ENCODE measurements at regions not wholly inside any gene's neighbourhood (a gene's known extent, or its start where the extent isn't known, plus 50 kb on each side); places are given as distances from the start of the nearest gene placed in this dataset.
A peak's percentile ranks its signal among the peaks of the same experiment; 100 is the strongest.

- H3K9me3 ChIP-seq, result no peaks in the 10 kb centered on the region
- DNase-seq, result no peak
- peaks cover 12% of the 10 kb centered on the region for H3K27me3 ChIP-seq (ENCODE audit: low read depth)
- intact Hi-C loops (cut with DNase I), result no loop called here
- H3K27ac ChIP-seq, result no peak overlapping the region
- ATAC-seq, result no peak
- no peaks in the 10 kb centered on the region for H3K4me1 ChIP-seq
- no peaks in the 10 kb centered on the region for H3K36me3 ChIP-seq
- TF ChIP-seq CTCF (IDR thresholded peaks at IDR 0.05), result no peak
- no peak overlapping the region for H3K4me3 ChIP-seq
Measured at GRCh38 chr1:34532113-34532512, 222.7 kb upstream of the GJB5 start.

GRCh38 chr1:34538481-34538880 lies 216.4 kb upstream of the GJB5 start:
- no peaks in the 10 kb centered on the region for H3K4me1 ChIP-seq
- ATAC-seq (no peak), DNase-seq (no peak)
- no peaks in the 10 kb centered on the region for H3K9me3 ChIP-seq
- no peaks in the 10 kb centered on the region for H3K36me3 ChIP-seq
- H3K4me3 ChIP-seq, result no peak overlapping the region
- no peak for TF ChIP-seq CTCF (IDR thresholded peaks at IDR 0.05)
- H3K27me3 ChIP-seq (ENCODE audit: low read depth), result no peaks in the 10 kb centered on the region
- intact Hi-C loops (cut with DNase I), result no loop called here
- H3K27ac ChIP-seq, result no peak overlapping the region

- H3K4me1 ChIP-seq, result no peaks in the 10 kb centered on the region
- H3K4me3 ChIP-seq, result no peak overlapping the region
- TF ChIP-seq CTCF (IDR thresholded peaks at IDR 0.05), result peak; percentile 27
- peak; percentile 53 to 79 for ATAC-seq
- no peak for DNase-seq
- peaks cover 3% of the 10 kb centered on the region for H3K27me3 ChIP-seq (ENCODE audit: low read depth)
- no peaks in the 10 kb centered on the region for H3K36me3 ChIP-seq
- intact Hi-C loops (cut with DNase I), result no loop called here
- no peak overlapping the region for H3K27ac ChIP-seq
- H3K9me3 ChIP-seq, result no peaks in the 10 kb centered on the region
Measured at GRCh38 chr1:34547046-34547674, 207.7 kb upstream of the GJB5 start.

- no peaks in the 10 kb centered on the region for H3K36me3 ChIP-seq
- H3K27ac ChIP-seq, result no peak overlapping the region
- H3K9me3 ChIP-seq, result no peaks in the 10 kb centered on the region
- intact Hi-C loops (cut with DNase I), result no loop called here
- no peak overlapping the region for H3K4me3 ChIP-seq
- DNase-seq, result no peak
- H3K4me1 ChIP-seq, result no peaks in the 10 kb centered on the region
- ATAC-seq, result no peak
- peaks cover 3% of the 10 kb centered on the region for H3K27me3 ChIP-seq (ENCODE audit: low read depth)
- TF ChIP-seq CTCF (IDR thresholded peaks at IDR 0.05), result no peak
Measured at GRCh38 chr1:34549199-34549598, 205.6 kb upstream of the GJB5 start.

GRCh38 chr1:34578306-34578705 lies 176.5 kb upstream of the GJB5 start:
- no peak for ATAC-seq
- intact Hi-C loops (cut with DNase I), result no loop called here

More at GRCh38 chr1:34578306-34578705, 176.5 kb upstream of the GJB5 start:
- Histone ChIP-seq H3K4me1 (no peaks in the 10 kb centered on the region), H3K27me3 (ENCODE audit: low read depth) (peaks cover 10% of the 10 kb centered on the region), H3K4me3 (no peak overlapping the region), H3K27ac (no peak overlapping the region), H3K36me3 (no peaks in the 10 kb centered on the region), H3K9me3 (no peaks in the 10 kb centered on the region)
- no peak for TF ChIP-seq CTCF (IDR thresholded peaks at IDR 0.05)
- no peak for DNase-seq

Measured in lower lobe of right lung (tissue), 2 donors.